ENCODE measurements at regions not wholly inside any gene's neighbourhood (a gene's known extent, or its start where the extent isn't known, plus 50 kb on each side); places are given as distances from the start of the nearest gene placed in this dataset.

DNA sequence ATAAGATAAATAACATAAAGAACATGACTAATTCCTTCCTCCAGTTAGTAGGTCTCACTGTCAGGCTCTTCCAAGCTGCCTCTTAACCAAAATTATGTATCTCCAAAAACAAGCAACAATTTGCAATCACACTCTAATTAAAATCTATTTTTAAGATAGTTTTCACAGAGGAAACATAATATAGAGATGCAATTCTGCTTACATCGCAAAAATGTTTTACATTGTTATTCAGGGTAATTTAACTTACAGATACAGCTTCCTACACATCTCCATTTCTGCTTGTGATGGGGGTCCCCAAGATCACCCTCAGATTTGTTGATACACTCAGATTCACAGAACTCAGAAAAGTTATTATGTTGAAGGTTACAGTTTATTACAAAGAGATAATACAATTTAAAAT, 115.5 kb downstream of the DSC3 start:
- no peak for DNase-seq (ENCODE audit: low read depth in 1 of 2, low spot score in 1 of 2)
- no peak overlapping the region for H3K4me3 ChIP-seq (replicated peaks; ENCODE audit: insufficient read depth, low read length)
- H3K27me3 ChIP-seq (ENCODE audit: insufficient read depth, poor library complexity, severe bottlenecking): no peaks in the 10 kb centered on the region
- no peak overlapping the region for H3K27ac ChIP-seq (replicated peaks)
- TF ChIP-seq, protein P1, sequence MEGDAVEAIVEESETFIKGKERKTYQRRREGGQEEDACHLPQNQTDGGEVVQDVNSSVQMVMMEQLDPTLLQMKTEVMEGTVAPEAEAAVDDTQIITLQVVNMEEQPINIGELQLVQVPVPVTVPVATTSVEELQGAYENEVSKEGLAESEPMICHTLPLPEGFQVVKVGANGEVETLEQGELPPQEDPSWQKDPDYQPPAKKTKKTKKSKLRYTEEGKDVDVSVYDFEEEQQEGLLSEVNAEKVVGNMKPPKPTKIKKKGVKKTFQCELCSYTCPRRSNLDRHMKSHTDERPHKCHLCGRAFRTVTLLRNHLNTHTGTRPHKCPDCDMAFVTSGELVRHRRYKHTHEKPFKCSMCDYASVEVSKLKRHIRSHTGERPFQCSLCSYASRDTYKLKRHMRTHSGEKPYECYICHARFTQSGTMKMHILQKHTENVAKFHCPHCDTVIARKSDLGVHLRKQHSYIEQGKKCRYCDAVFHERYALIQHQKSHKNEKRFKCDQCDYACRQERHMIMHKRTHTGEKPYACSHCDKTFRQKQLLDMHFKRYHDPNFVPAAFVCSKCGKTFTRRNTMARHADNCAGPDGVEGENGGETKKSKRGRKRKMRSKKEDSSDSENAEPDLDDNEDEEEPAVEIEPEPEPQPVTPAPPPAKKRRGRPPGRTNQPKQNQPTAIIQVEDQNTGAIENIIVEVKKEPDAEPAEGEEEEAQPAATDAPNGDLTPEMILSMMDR (IDR thresholded peaks at IDR 0.05; ENCODE audit: insufficient read depth, low read length): no peak
- TF ChIP-seq POLR2AphosphoS5 (IDR thresholded peaks at IDR 0.05; ENCODE audit: low read depth) (no peak), GABPA (IDR thresholded peaks at IDR 0.05; ENCODE audit: low read depth) (no peak), SPI1 (IDR thresholded peaks at IDR 0.05; ENCODE audit: borderline replicate concordance, low read depth) (no peak)
- TF ChIP-seq, protein P2, sequence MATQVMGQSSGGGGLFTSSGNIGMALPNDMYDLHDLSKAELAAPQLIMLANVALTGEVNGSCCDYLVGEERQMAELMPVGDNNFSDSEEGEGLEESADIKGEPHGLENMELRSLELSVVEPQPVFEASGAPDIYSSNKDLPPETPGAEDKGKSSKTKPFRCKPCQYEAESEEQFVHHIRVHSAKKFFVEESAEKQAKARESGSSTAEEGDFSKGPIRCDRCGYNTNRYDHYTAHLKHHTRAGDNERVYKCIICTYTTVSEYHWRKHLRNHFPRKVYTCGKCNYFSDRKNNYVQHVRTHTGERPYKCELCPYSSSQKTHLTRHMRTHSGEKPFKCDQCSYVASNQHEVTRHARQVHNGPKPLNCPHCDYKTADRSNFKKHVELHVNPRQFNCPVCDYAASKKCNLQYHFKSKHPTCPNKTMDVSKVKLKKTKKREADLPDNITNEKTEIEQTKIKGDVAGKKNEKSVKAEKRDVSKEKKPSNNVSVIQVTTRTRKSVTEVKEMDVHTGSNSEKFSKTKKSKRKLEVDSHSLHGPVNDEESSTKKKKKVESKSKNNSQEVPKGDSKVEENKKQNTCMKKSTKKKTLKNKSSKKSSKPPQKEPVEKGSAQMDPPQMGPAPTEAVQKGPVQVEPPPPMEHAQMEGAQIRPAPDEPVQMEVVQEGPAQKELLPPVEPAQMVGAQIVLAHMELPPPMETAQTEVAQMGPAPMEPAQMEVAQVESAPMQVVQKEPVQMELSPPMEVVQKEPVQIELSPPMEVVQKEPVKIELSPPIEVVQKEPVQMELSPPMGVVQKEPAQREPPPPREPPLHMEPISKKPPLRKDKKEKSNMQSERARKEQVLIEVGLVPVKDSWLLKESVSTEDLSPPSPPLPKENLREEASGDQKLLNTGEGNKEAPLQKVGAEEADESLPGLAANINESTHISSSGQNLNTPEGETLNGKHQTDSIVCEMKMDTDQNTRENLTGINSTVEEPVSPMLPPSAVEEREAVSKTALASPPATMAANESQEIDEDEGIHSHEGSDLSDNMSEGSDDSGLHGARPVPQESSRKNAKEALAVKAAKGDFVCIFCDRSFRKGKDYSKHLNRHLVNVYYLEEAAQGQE (IDR thresholded peaks at IDR 0.05; ENCODE audit: insufficient replicate concordance, low read depth): no peak

DNA sequence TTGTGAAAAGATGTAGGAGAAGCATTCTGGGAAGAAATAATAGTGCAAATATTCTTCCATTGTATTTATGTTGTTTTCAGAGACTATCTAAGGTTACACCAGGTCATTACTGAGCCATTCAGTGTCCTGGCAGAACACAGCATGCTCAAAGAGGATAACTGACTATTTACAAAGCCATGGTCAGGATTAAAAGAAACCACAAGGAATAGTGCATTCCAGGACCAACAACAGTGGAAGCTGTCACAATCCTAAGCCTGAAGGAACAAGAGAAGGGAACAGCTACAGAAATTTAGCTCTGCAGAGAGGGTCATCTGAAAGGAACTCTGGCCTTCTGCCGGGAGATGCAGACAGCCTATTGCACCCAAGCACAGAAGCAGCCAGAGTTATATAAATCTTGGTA, 116.7 kb downstream of the DSC3 start:
- TF ChIP-seq, protein P1 (IDR thresholded peaks at IDR 0.05; ENCODE audit: insufficient read depth, low read length): no peak
- TF ChIP-seq, protein P2 (IDR thresholded peaks at IDR 0.05; ENCODE audit: insufficient replicate concordance, low read depth): no peak
- TF ChIP-seq POLR2AphosphoS5 (IDR thresholded peaks at IDR 0.05; ENCODE audit: low read depth) (no peak), GABPA (IDR thresholded peaks at IDR 0.05; ENCODE audit: low read depth) (no peak), SPI1 (IDR thresholded peaks at IDR 0.05; ENCODE audit: borderline replicate concordance, low read depth) (no peak)
- DNase-seq (ENCODE audit: low read depth in 1 of 2, low spot score in 1 of 2): no peak
- no peaks in the 10 kb centered on the region for H3K27me3 ChIP-seq (ENCODE audit: insufficient read depth, poor library complexity, severe bottlenecking)
- no peak overlapping the region for H3K4me3 ChIP-seq (replicated peaks; ENCODE audit: insufficient read depth, low read length)
- H3K27ac ChIP-seq (replicated peaks): no peak overlapping the region

DNA sequence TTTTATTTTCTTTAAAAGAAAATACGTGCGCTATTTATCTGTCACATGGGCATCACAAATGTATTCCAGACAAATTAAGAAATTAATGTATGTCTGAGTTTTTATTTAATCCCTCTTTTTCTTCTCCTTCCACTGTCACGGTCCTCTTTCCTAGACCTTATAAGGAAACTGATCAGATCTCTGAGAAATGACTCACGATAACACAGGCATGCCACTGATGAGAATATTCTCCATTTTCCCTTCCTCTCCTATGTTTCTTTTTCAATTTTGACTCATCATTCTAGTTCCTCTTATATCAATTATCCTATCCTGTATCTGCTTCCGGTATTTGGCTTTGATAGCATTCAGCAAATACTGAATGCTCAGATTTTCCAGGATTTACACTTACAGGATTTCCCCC, 121.8 kb downstream of the DSC3 start:
- DNase-seq (ENCODE audit: low read depth in 1 of 2, low spot score in 1 of 2): no peak
- no peak overlapping the region for H3K4me3 ChIP-seq (replicated peaks; ENCODE audit: insufficient read depth, low read length)
- TF ChIP-seq SPI1 (IDR thresholded peaks at IDR 0.05; ENCODE audit: borderline replicate concordance, low read depth) (no peak), POLR2AphosphoS5 (IDR thresholded peaks at IDR 0.05; ENCODE audit: low read depth) (no peak), GABPA (IDR thresholded peaks at IDR 0.05; ENCODE audit: low read depth) (no peak)
- TF ChIP-seq, protein P2 (IDR thresholded peaks at IDR 0.05; ENCODE audit: insufficient replicate concordance, low read depth): no peak
- TF ChIP-seq, protein P1 (IDR thresholded peaks at IDR 0.05; ENCODE audit: insufficient read depth, low read length): no peak
- no peak overlapping the region for H3K27ac ChIP-seq (replicated peaks)
- no peaks in the 10 kb centered on the region for H3K27me3 ChIP-seq (ENCODE audit: insufficient read depth, poor library complexity, severe bottlenecking)
